GM23338 (cell line): ENCODE measurements at regions not wholly inside any gene's neighbourhood (a gene's known extent, or its start where the extent isn't known, plus 50 kb on each side); places are given as distances from the start of the nearest gene placed in this dataset.

Experiments
- ATAC-seq: fragments of 200-7000 bp; cut with Tn5 transposase; 3 replicates; pipeline ENCODE4 v1.9.1; 2020
- DNase-seq: peaks from one replicate; pipeline ENCODE4 v3.0.0-alpha.2; 2015; ENCODE audit warnings: low spot score
- H2AFZ ChIP-seq: fragments of 200-600 bp; sonication (generic); 2 replicates; pipeline ENCODE4 v1.8.0; 2016; ENCODE audit warnings: antibody characterized with exemption, mild to moderate bottlenecking, moderate library complexity
- H3F3A ChIP-seq: fragments of 200-600 bp; sonication (generic); replicated peaks from 2 replicates; pipeline ENCODE4 v1.8.0; 2017; ENCODE audit warnings: antibody characterized with exemption, mixed run types, low read depth
- H3K27ac ChIP-seq: fragments of 200-600 bp; sonication (generic); 2 replicates; pipeline ENCODE4 v1.6.1; 2016; ENCODE audit warnings: low read depth
- H3K27me3 ChIP-seq: fragments of 200-600 bp; sonication (generic); 2 replicates; pipeline ENCODE4 v1.8.0; 2016; ENCODE audit warnings: mild to moderate bottlenecking, mixed run types, moderate library complexity; ENCODE audit not compliant: insufficient read depth
- H3K36me3 ChIP-seq: fragments of 200-600 bp; sonication (generic); 2 replicates; pipeline ENCODE4 v1.8.0; 2016; ENCODE audit warnings: mild to moderate bottlenecking; ENCODE audit not compliant: insufficient read depth
- H3K4me1 ChIP-seq: fragments of 200-600 bp; sonication (generic); 2 replicates; pipeline ENCODE4 v1.8.0; 2016; ENCODE audit warnings: mild to moderate bottlenecking, moderate library complexity; ENCODE audit not compliant: insufficient read depth
- H3K4me2 ChIP-seq: fragments of 200-600 bp; sonication (generic); 2 replicates; pipeline ENCODE4 v1.7.1; 2017; ENCODE audit warnings: mixed run types
- H3K4me3 ChIP-seq: fragments of 200-600 bp; sonication (generic); 2 replicates; pipeline ENCODE4 v1.6.1; 2016; ENCODE audit warnings: mixed run types
- H3K79me2 ChIP-seq: fragments of 200-600 bp; sonication (generic); replicated peaks from 2 replicates; pipeline ENCODE4 v1.8.0; 2017; ENCODE audit warnings: mild to moderate bottlenecking; ENCODE audit not compliant: insufficient read depth
- H3K9me2 ChIP-seq: fragments of 200-600 bp; sonication (generic); 2 replicates; pipeline ENCODE4 v1.8.0; 2017; ENCODE audit not compliant: insufficient read depth
- H4K20me1 ChIP-seq: fragments of 200-600 bp; sonication (generic); replicated peaks from 2 replicates; pipeline ENCODE4 v1.8.0; 2017; ENCODE audit warnings: mild to moderate bottlenecking; ENCODE audit not compliant: insufficient read depth
- H3K27ac Mint-ChIP-seq: 2 replicates; pipeline ENCODE4 v1.8.0; 2020; ENCODE audit warnings: inconsistent platforms, mild to moderate bottlenecking, moderate library complexity, mixed read lengths
- H3K27me3 Mint-ChIP-seq: 3 replicates; pipeline ENCODE4 v1.8.0; 2022; ENCODE audit warnings: low read depth, mild to moderate bottlenecking, moderate library complexity, mixed read lengths, inconsistent platforms; ENCODE audit not compliant: insufficient read depth, poor library complexity
- H3K36me3 Mint-ChIP-seq: 3 replicates; pipeline ENCODE4 v1.8.0; 2021; ENCODE audit warnings: low read depth, mild to moderate bottlenecking, inconsistent platforms, moderate library complexity, mixed read lengths
- H3K4me1 Mint-ChIP-seq: 3 replicates; pipeline ENCODE4 v1.8.0; 2020; ENCODE audit warnings: mild to moderate bottlenecking, inconsistent platforms, mixed read lengths
- H3K4me3 Mint-ChIP-seq: 3 replicates; pipeline ENCODE4 v1.8.0; 2021; ENCODE audit warnings: moderate library complexity, mild to moderate bottlenecking, inconsistent platforms, mixed read lengths
- H3K9me3 Mint-ChIP-seq: 3 replicates; pipeline ENCODE4 v1.8.0; 2020; ENCODE audit warnings: moderate library complexity, mild to moderate bottlenecking, inconsistent platforms, mixed read lengths
- CREB1 ChIP-seq: fragments of 250-450 bp; sonication (Bioruptor Pico); IDR thresholded peaks from 2 replicates; pipeline ENCODE4 v1.5.0; 2020; ENCODE audit warnings: low read depth, mild to moderate bottlenecking, moderate library complexity
- EZH2 ChIP-seq: fragments of 200-600 bp; sonication (generic); IDR thresholded peaks from one replicate; pipeline ENCODE4 v1.8.0; 2017; ENCODE audit warnings: antibody characterized with exemption, mild to moderate bottlenecking, low read depth; ENCODE audit not compliant: unreplicated experiment
- EZH2phosphoT487 ChIP-seq: fragments of 200-600 bp; sonication (generic); IDR thresholded peaks from one replicate; pipeline ENCODE4 v1.8.1; 2018; ENCODE audit warnings: antibody characterized with exemption; ENCODE audit not compliant: unreplicated experiment
- JUNB ChIP-seq: IDR thresholded peaks from one replicate; pipeline ENCODE4 v1.6.1; 2016; ENCODE audit warnings: antibody characterized with exemption; ENCODE audit not compliant: unreplicated experiment
- NANOG ChIP-seq: IDR thresholded peaks from 2 replicates; pipeline ENCODE4 v1.6.1; 2016; ENCODE audit warnings: antibody characterized with exemption, borderline replicate concordance
- POLR2AphosphoS5 ChIP-seq: IDR thresholded peaks from 2 replicates; pipeline ENCODE4 v1.6.1; 2016; ENCODE audit warnings: antibody characterized with exemption, low read depth
- STAT1 ChIP-seq: IDR thresholded peaks from one replicate; pipeline ENCODE4 v1.6.1; 2016; ENCODE audit warnings: antibody characterized with exemption; ENCODE audit not compliant: unreplicated experiment
- ZNF114 ChIP-seq: fragments of 250-450 bp; sonication (Bioruptor Pico); IDR thresholded peaks from 2 replicates; pipeline ENCODE4 v1.5.0; 2020; ENCODE audit warnings: mild to moderate bottlenecking, moderate library complexity
- ZNF331 ChIP-seq: fragments of 250-450 bp; sonication (Bioruptor Pico); IDR thresholded peaks from 2 replicates; pipeline ENCODE4 v1.5.0; 2020; ENCODE audit warnings: low read depth, mild to moderate bottlenecking, moderate library complexity
- TF ChIP-seq, protein P1 (sequence below): fragments of 250-450 bp; sonication (Bioruptor Pico); IDR thresholded peaks from 2 replicates; pipeline ENCODE4 v1.5.0; 2020; ENCODE audit warnings: mild to moderate bottlenecking, moderate library complexity
- TF ChIP-seq, protein P2 (sequence below): IDR thresholded peaks from 2 replicates; pipeline ENCODE4 v1.6.1; 2016; ENCODE audit warnings: antibody characterized with exemption
- TF ChIP-seq, protein P3 (sequence below): IDR thresholded peaks from one replicate; pipeline ENCODE4 v1.6.1; 2018; ENCODE audit warnings: antibody characterized with exemption; ENCODE audit not compliant: unreplicated experiment
- TF ChIP-seq, protein P4 (sequence below), 2 experiments: fragments of 200-600 bp in 1 of 2; sonication (generic) in 1 of 2; conservative IDR thresholded peaks; 2 replicates each; pipeline versions ENCODE4 v1.5.1 to v1.6.1; 2016 to 2017; ENCODE audit warnings: antibody characterized with exemption in 2 of 2, low read depth in 2 of 2, mild to moderate bottlenecking in 2 of 2, moderate library complexity in 1 of 2

DNA sequence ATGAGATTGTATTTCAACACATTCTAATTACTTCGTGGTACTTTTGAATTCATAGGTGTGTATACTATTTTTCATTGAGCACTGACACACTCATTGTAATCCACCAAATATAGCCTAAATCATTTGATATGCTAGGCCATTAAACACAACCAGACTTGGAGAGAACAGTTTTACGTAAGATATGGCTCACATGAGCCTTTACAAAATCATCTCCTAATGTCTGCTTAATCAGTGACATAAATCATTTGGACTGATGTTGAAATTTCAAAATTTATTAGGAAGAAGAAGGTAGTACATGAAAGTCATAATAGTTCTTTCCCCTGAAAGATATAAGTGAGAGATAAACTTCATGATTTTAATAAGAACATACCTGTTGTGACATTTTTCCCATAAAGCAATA is 550.2 kb upstream of the LINC00305 start:
- H4K20me1 ChIP-seq: no peaks in the 10 kb centered on the region

More for the DNA sequence above, 550.2 kb upstream of the LINC00305 start:
- no peaks in the 10 kb centered on the region for H3F3A ChIP-seq
- no peak overlapping the region for H3K27ac ChIP-seq
- DNase-seq (no peak), ATAC-seq (no peak)
- TF ChIP-seq, protein P1, sequence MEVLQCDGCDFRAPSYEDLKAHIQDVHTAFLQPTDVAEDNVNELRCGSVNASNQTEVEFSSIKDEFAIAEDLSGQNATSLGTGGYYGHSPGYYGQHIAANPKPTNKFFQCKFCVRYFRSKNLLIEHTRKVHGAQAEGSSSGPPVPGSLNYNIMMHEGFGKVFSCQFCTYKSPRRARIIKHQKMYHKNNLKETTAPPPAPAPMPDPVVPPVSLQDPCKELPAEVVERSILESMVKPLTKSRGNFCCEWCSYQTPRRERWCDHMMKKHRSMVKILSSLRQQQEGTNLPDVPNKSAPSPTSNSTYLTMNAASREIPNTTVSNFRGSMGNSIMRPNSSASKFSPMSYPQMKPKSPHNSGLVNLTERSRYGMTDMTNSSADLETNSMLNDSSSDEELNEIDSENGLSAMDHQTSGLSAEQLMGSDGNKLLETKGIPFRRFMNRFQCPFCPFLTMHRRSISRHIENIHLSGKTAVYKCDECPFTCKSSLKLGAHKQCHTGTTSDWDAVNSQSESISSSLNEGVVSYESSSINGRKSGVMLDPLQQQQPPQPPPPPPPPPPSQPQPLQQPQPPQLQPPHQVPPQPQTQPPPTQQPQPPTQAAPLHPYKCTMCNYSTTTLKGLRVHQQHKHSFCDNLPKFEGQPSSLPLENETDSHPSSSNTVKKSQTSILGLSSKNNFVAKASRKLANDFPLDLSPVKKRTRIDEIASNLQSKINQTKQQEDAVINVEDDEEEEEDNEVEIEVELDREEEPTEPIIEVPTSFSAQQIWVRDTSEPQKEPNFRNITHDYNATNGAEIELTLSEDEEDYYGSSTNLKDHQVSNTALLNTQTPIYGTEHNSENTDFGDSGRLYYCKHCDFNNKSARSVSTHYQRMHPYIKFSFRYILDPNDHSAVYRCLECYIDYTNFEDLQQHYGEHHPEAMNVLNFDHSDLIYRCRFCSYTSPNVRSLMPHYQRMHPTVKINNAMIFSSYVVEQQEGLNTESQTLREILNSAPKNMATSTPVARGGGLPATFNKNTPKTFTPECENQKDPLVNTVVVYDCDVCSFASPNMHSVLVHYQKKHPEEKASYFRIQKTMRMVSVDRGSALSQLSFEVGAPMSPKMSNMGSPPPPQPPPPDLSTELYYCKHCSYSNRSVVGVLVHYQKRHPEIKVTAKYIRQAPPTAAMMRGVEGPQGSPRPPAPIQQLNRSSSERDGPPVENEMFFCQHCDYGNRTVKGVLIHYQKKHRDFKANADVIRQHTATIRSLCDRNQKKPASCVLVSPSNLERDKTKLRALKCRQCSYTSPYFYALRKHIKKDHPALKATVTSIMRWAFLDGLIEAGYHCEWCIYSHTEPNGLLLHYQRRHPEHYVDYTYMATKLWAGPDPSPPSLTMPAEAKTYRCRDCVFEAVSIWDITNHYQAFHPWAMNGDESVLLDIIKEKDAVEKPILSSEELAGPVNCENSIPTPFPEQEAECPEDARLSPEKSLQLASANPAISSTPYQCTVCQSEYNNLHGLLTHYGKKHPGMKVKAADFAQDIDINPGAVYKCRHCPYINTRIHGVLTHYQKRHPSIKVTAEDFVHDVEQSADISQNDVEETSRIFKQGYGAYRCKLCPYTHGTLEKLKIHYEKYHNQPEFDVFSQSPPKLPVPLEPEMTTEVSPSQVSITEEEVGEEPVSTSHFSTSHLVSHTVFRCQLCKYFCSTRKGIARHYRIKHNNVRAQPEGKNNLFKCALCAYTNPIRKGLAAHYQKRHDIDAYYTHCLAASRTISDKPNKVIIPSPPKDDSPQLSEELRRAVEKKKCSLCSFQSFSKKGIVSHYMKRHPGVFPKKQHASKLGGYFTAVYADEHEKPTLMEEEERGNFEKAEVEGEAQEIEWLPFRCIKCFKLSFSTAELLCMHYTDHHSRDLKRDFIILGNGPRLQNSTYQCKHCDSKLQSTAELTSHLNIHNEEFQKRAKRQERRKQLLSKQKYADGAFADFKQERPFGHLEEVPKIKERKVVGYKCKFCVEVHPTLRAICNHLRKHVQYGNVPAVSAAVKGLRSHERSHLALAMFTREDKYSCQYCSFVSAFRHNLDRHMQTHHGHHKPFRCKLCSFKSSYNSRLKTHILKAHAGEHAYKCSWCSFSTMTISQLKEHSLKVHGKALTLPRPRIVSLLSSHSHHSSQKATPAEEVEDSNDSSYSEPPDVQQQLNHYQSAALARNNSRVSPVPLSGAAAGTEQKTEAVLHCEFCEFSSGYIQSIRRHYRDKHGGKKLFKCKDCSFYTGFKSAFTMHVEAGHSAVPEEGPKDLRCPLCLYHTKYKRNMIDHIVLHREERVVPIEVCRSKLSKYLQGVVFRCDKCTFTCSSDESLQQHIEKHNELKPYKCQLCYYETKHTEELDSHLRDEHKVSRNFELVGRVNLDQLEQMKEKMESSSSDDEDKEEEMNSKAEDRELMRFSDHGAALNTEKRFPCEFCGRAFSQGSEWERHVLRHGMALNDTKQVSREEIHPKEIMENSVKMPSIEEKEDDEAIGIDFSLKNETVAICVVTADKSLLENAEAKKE: no peak
- no peak for TF ChIP-seq STAT1
- no peak for TF ChIP-seq EZH2
- TF ChIP-seq NANOG: no peak
- TF ChIP-seq POLR2AphosphoS5: no peak
- no peak for TF ChIP-seq EZH2phosphoT487
- TF ChIP-seq, protein P2, sequence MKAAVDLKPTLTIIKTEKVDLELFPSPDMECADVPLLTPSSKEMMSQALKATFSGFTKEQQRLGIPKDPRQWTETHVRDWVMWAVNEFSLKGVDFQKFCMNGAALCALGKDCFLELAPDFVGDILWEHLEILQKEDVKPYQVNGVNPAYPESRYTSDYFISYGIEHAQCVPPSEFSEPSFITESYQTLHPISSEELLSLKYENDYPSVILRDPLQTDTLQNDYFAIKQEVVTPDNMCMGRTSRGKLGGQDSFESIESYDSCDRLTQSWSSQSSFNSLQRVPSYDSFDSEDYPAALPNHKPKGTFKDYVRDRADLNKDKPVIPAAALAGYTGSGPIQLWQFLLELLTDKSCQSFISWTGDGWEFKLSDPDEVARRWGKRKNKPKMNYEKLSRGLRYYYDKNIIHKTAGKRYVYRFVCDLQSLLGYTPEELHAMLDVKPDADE: no peak
- TF ChIP-seq ZNF331 (CRISPR knock-in tag): no peak
- no peak for TF ChIP-seq CREB1 (CRISPR knock-in tag)
- TF ChIP-seq, protein P3, sequence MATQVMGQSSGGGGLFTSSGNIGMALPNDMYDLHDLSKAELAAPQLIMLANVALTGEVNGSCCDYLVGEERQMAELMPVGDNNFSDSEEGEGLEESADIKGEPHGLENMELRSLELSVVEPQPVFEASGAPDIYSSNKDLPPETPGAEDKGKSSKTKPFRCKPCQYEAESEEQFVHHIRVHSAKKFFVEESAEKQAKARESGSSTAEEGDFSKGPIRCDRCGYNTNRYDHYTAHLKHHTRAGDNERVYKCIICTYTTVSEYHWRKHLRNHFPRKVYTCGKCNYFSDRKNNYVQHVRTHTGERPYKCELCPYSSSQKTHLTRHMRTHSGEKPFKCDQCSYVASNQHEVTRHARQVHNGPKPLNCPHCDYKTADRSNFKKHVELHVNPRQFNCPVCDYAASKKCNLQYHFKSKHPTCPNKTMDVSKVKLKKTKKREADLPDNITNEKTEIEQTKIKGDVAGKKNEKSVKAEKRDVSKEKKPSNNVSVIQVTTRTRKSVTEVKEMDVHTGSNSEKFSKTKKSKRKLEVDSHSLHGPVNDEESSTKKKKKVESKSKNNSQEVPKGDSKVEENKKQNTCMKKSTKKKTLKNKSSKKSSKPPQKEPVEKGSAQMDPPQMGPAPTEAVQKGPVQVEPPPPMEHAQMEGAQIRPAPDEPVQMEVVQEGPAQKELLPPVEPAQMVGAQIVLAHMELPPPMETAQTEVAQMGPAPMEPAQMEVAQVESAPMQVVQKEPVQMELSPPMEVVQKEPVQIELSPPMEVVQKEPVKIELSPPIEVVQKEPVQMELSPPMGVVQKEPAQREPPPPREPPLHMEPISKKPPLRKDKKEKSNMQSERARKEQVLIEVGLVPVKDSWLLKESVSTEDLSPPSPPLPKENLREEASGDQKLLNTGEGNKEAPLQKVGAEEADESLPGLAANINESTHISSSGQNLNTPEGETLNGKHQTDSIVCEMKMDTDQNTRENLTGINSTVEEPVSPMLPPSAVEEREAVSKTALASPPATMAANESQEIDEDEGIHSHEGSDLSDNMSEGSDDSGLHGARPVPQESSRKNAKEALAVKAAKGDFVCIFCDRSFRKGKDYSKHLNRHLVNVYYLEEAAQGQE: no peak
- no peak for TF ChIP-seq ZNF114 (CRISPR knock-in tag)
- TF ChIP-seq, protein P4, sequence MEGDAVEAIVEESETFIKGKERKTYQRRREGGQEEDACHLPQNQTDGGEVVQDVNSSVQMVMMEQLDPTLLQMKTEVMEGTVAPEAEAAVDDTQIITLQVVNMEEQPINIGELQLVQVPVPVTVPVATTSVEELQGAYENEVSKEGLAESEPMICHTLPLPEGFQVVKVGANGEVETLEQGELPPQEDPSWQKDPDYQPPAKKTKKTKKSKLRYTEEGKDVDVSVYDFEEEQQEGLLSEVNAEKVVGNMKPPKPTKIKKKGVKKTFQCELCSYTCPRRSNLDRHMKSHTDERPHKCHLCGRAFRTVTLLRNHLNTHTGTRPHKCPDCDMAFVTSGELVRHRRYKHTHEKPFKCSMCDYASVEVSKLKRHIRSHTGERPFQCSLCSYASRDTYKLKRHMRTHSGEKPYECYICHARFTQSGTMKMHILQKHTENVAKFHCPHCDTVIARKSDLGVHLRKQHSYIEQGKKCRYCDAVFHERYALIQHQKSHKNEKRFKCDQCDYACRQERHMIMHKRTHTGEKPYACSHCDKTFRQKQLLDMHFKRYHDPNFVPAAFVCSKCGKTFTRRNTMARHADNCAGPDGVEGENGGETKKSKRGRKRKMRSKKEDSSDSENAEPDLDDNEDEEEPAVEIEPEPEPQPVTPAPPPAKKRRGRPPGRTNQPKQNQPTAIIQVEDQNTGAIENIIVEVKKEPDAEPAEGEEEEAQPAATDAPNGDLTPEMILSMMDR (conservative IDR thresholded peaks at IDR 0.05; ENCODE audit: low read depth in 2 of 2): no peak
- TF ChIP-seq JUNB: no peak
- no peak overlapping the region for H2AFZ ChIP-seq
- H3K36me3 ChIP-seq: no peaks in the 10 kb centered on the region
- Mint-ChIP-seq H3K4me1 (no peaks in the 10 kb centered on the region), H3K36me3 (no peaks in the 10 kb centered on the region), H3K27ac (no peak overlapping the region), H3K4me3 (no peak overlapping the region), H3K9me3 (no peaks in the 10 kb centered on the region), H3K27me3 (no peaks in the 10 kb centered on the region)
- no peaks in the 10 kb centered on the region for H3K9me2 ChIP-seq
- H3K4me1 ChIP-seq: no peaks in the 10 kb centered on the region
- H3K79me2 ChIP-seq: no peaks in the 10 kb centered on the region
- no peak overlapping the region for H3K4me2 ChIP-seq
- no peak overlapping the region for H3K4me3 ChIP-seq
- no peaks in the 10 kb centered on the region for H3K27me3 ChIP-seq
